ENCODE measurements at regions not wholly inside any gene's neighbourhood (a gene's known extent, or its start where the extent isn't known, plus 50 kb on each side); places are given as distances from the start of the nearest gene placed in this dataset.
"Not testable (repeated sequence)": the region's sequence is repeated elsewhere in the genome, so short reads cannot be mapped to it uniquely, and the experiment has no call there.

- not testable (repeated sequence) for TF ChIP-seq CTCF (IDR thresholded peaks at IDR 0.05); POLR2A (IDR thresholded peaks at IDR 0.05; ENCODE audit: low read depth); POLR2AphosphoS5 (IDR thresholded peaks at IDR 0.05); EP300 (IDR thresholded peaks at IDR 0.05)
These were observed 106.7 kb upstream of the CTSV start for GRCh38 chr9:97145680-97146079.

Data from esophagus muscularis mucosa (tissue), 4 donors.